Stomach (tissue), 4 donors: ENCODE measurements at regions not wholly inside any gene's neighbourhood (a gene's known extent, or its start where the extent isn't known, plus 50 kb on each side); places are given as distances from the start of the nearest gene placed in this dataset.

Source experiments
- EP300 ChIP-seq: sonication (generic); formaldehyde crosslinking; IDR thresholded peaks from one replicate; pipeline ENCODE4 v1.6.1; 2017; ENCODE audit warnings: antibody characterized with exemption
- POLR2A ChIP-seq, 4 donors: fragments of 450-650 bp; IDR thresholded peaks; one replicate each; pipeline ENCODE4 v1.6.1; 2016; ENCODE audit warnings: antibody characterized with exemption in 4 of 4, control low read depth in 2 of 4, mild to moderate bottlenecking in 1 of 4, moderate library complexity in 1 of 4
- POLR2AphosphoS5 ChIP-seq, 3 donors: sonication (generic); formaldehyde crosslinking; IDR thresholded peaks; one replicate each; pipeline ENCODE4 v1.6.1; 2016; ENCODE audit warnings: antibody characterized with exemption in 3 of 3
- TF ChIP-seq, protein P1 (sequence below), 7 experiments: fragments of 450-650 bp in 4 of 7; fragments of 200-600 bp in 3 of 7; sonication (generic) in 3 of 7; IDR thresholded peaks; one replicate each; pipeline ENCODE4 v1.5.1; 2016 to 2019; ENCODE audit warnings: antibody characterized with exemption in 7 of 7, control low read depth in 2 of 7, mild to moderate bottlenecking in 1 of 7

- TF ChIP-seq, protein P1, sequence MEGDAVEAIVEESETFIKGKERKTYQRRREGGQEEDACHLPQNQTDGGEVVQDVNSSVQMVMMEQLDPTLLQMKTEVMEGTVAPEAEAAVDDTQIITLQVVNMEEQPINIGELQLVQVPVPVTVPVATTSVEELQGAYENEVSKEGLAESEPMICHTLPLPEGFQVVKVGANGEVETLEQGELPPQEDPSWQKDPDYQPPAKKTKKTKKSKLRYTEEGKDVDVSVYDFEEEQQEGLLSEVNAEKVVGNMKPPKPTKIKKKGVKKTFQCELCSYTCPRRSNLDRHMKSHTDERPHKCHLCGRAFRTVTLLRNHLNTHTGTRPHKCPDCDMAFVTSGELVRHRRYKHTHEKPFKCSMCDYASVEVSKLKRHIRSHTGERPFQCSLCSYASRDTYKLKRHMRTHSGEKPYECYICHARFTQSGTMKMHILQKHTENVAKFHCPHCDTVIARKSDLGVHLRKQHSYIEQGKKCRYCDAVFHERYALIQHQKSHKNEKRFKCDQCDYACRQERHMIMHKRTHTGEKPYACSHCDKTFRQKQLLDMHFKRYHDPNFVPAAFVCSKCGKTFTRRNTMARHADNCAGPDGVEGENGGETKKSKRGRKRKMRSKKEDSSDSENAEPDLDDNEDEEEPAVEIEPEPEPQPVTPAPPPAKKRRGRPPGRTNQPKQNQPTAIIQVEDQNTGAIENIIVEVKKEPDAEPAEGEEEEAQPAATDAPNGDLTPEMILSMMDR (IDR thresholded peaks at IDR 0.05): no peak
- TF ChIP-seq POLR2A (IDR thresholded peaks at IDR 0.05): no peak
- no peak for TF ChIP-seq POLR2AphosphoS5 (IDR thresholded peaks at IDR 0.05)
- no peak for TF ChIP-seq EP300
Observed at GRCh38 chr6:105851113-105851580, 235.0 kb upstream of the PRDM1 start.
